HUDEP-2 (cell line): ENCODE measurements at regions not wholly inside any gene's neighbourhood (a gene's known extent, or its start where the extent isn't known, plus 50 kb on each side); places are given as distances from the start of the nearest gene placed in this dataset.
A peak's percentile ranks its signal among the peaks of the same experiment; 100 is the strongest.

Experiments
- DNase-seq, 76 experiments: peaks; one replicate each; lab custom pipeline; 2025; ENCODE audit not compliant: unreplicated experiment in 76 of 76; lab: John Stamatoyannopoulos, UW

- peak in 5 of 76 experiments; percentile 5 to 42 (median 15) for DNase-seq
Observed at GRCh38 chr11:103659206-103659618, 377.2 kb upstream of the DDI1 start.

- DNase-seq, result no peak
Observed at GRCh38 chr11:103659743-103660142, 376.7 kb upstream of the DDI1 start.

DNA sequence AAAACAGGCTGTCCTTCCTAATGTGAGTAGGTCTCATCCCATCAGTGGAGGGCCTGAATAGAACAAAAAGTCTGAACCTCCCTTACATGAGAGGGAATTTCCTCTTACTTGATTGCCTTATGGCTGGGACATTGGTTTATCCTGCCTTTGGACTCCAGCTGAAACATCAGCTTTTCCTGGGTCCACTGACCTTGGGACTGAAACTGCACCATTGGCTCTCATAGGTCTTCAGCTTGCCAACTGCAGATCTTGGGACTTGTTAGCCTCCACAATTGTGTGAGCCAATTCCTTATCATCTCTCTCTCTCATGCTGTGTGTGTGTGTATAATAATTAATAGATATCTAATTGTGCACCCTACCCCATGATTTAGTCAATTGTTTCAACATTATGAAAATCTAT is 375.3 kb upstream of the DDI1 start:
- no peak for DNase-seq

DNA sequence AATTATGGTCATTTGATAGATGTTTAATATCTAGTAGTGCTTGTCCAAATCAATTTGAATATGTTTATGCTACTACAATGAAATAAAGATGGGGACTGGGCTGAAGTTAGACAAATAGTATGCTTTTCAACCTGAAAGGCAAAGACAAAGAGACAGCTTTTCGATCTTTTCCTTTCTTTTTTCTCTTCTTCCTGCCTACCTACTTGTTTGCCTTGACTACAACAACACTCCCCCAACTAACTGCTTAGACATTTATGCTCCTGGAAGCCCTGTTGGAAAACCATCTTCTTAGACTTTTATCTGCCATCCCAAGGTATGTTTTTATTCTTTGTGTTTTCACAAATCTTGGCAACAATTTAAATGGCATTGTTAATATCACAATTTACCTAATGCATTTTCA is 374.4 kb upstream of the DDI1 start:
- DNase-seq, result no peak

DNA sequence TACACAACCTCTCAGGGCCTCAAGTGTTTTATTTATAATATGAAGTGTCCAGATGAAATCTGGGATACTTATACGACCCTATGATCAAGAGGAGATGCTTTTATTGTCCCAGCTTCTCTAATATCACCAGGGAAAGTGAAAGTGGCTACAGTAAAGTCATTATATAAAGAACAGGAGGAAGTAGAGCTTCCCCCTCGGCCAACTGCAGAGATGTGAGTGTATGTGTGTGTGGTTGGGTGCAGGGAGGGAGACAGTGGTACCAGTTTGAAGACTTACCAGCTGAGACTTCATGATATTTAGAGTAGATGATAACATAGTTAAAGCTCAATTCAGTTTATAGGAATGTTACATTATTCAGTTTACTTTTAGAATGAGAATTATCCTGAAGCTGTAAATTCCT is 373.6 kb upstream of the DDI1 start:
- DNase-seq, result no peak

GRCh38 chr11:103668859-103669258 is 367.6 kb upstream of the DDI1 start:
- DNase-seq, result no peak

- DNase-seq, result no peak
Observed at GRCh38 chr11:103671143-103671651, 365.2 kb upstream of the DDI1 start.

- DNase-seq, result no peak
Observed at GRCh38 chr11:103673773-103674172, 362.7 kb upstream of the DDI1 start.

GRCh38 chr11:103676413-103676812 is 360.0 kb upstream of the DDI1 start:
- no peak for DNase-seq

- no peak for DNase-seq
Observed at GRCh38 chr11:103680826-103681225, 355.6 kb upstream of the DDI1 start.

DNA sequence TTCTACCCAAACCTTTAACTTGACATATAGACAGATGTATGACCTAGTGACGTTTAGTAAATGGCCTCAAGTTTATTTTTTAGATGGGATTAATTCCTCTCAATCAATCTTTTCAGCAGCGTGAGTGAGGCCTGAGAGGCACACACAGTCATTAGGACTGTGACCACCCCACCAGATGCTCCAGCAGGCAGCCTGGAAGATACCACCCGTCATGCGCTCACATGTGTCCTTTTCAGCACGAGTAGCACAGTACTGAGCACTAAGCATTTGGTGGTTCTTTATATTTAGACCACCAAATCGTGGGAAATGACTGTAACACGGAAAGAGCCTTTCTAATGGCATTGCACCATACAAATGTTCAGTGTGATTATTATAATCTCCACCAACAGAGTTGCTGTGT is 354.6 kb upstream of the DDI1 start:
- no peak for DNase-seq

DNA sequence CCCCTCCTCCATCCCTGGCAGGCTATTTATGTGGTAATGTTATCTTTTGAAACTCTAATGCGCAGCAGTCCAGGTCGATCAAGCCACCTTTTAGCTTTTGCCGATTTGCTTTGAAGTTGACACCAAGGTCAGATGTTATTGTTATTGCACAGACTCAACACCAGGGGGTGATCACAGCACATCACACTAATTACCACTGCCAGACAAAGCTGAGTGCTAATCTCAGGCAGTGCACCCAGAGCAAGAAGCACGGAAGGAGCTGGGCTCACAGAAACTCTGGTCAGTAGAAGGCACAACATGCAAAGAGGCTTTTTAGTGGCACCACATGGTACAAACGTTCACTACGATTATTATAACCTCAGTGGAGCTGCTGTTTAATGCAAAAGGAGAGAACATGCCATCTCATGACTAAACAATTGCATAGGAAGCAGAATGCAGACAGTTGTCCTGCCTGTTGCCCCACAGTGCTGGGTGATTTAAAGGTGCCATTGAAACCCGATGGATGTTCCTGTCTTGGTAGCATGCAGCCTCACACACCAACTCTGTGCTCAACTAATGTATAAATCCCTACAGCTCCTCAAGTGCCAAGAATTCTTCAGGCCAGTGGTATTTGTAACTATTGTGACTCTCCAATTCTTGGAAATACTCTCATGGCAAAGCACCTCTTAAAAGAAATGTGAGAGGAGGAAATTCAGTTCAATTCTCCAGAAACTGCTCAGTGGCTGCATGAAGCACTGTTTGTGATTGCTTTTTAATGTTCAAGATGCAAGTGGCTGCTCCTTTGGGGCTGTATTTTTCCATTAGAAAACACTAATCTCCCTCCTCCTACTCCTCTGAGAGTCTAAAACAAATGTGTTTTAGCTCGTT is 353.9 kb upstream of the DDI1 start:
- peak in 58 of 76 experiments; percentile 2 to 77 (median 26) for DNase-seq

DNA sequence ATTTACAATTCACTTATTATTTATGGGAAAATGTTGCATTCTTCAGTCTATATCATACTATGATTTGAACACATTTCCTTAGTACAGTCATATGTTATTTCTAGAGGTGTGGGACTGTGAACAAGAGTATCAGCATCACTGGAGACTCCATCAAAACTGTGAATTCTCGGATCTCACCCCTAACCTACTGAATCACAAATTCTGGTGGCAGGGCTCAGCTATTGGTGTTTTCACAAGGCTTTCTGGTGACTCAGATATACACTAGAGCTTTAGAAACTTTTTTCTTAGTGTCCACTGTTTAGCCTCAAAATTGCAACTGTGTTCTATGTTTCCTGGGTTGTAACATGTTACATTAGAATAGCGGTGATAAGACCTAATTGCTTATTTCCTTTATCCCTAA is 352.9 kb upstream of the DDI1 start:
- DNase-seq, result no peak

GRCh38 chr11:103688924-103689323 is 347.5 kb upstream of the DDI1 start:
- no peak for DNase-seq

DNA sequence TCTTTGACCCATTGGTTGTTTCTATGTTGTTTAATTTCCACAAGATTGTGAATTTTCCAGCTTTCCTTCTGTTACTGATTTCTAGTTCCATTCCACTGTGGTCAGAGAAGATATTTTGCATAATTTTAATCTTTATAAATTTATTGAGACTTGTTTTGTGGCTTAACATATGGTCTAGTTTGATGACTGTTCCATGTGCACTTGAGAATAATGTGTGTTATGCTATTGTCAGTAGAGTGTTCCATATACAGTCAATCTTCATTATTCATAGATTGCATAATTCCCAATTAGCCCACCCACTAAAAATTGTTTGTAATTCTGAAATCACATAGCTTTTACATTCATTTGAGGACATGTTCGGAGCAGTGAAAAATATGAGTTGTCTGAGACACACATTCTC is 346.1 kb upstream of the DDI1 start:
- DNase-seq, result no peak

DNA sequence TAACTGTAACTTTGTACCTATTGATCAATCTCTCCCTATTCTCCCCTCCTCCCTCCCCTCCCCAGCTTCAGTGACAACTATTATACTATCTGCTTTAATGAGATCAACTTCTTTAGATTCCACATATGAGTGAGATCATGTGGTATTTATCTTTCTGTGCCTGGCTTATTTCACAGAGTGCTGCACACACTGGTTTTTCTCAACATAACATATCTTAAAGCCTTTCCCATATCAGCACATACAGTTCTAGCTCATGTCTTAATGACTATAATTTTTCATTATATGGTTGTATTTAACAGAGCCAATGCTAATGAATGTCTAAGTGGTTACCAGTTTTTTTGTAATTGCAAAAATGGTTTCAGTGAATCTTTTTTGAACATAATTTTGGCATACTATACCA is 340.3 kb upstream of the DDI1 start:
- DNase-seq, result no peak

DNA sequence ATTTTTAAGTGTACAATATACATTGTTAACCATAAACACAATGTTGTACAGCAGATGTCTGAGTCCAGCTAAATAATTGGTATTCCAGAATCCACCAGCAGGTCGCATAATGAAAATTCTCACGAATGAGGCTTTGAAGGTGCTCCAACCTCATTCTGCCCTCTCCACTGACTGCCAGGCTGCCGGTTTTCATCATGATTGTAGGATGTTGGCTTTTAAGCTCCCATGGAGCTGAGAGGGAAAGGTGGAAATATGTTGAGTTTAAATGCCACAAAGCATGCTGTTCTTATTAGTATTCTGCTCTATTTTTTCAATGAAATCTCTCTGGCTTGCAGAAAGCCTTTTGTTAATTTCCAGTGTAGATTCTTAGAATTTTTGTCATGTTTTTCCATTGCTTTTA is 337.2 kb upstream of the DDI1 start:
- DNase-seq, result no peak

DNA sequence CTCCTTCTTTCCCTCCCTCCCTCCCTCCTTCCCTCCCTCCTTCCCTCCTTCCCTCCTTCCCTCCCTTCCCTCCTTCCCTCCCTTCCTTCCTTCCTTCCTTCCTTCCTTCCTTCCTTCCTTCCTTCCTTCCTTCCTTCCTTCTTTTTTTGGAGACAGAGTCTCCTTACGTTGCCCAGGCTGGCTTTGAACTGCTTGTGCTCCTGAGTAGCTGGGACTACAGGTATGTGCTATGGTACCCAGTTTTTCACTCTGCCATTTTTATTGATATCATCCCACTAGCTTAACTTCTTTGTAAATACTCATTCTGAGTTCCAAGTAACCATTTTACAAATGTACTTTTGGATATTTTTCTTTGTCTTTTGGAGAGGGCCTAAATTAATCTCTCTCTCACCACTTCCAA is 336.8 kb upstream of the DDI1 start:
- DNase-seq, result no peak

- DNase-seq, result no peak
Observed at GRCh38 chr11:103700622-103701021, 335.8 kb upstream of the DDI1 start.

GRCh38 chr11:103703437-103703836 is 333.0 kb upstream of the DDI1 start:
- DNase-seq, result no peak

GRCh38 chr11:103703954-103704353 is 332.5 kb upstream of the DDI1 start:
- DNase-seq, result no peak

DNA sequence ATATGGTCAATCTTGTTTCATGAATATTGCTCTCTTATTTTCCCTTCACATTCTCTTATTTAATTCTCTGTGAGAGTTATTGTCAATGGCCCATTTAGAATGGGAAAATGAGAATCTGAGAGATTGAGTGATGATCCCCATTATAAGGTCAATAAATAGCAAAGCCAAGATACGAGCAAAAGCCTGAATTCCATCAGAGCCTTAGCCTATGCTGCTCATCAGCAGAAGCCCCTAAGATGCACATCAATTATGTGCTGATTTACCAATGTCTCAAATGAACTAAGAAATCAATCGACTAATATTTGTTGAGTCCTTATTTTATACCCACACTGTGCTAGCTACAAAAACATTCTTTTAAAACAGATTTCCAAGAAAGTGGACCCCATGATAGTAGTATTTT is 330.8 kb upstream of the DDI1 start:
- no peak for DNase-seq

DNA sequence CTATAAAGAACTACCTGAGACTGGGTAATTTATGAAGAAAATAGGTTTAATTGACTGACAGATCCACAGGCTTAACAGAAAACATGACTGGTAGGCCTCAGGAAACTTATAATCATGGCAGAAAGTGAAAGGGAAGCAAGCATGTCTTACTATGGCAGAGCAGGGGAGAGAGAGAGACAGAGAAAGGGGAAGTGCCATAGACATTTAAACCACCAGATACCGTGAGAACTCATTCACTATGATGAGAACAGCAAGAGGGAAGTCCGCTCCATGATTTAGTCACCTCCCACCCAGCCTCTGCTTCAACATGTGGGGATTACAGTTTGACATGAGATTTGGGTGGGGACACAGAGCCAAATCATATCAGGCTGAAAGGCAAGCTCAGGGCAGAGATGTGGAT is 327.1 kb upstream of the DDI1 start:
- DNase-seq, result no peak
